SK-N-SH (cell line): ENCODE measurements at regions not wholly inside any gene's neighbourhood (a gene's known extent, or its start where the extent isn't known, plus 50 kb on each side); places are given as distances from the start of the nearest gene placed in this dataset.

Experiments
- CTCF ChIA-PET: fragments of 300-600, 350-600 bp; formaldehyde crosslinking; extraction: SDS; loops from one replicate; lab custom pipeline; 2021; lab: Yijun Ruan, JAX
- POLR2A ChIA-PET: fragments of 350-600 bp; sonication (Branson Sonifier 250); formaldehyde crosslinking; extraction: SDS; loops from one replicate; lab custom pipeline; 2020; ENCODE audit warnings: antibody characterized with exemption, inconsistent platforms; lab: Yijun Ruan, JAX
- DNase-seq: peaks from one replicate; pipeline ENCODE4 v3.0.0; 2012
- H2AFZ ChIP-seq: fragments of 200-600 bp; sonication (generic); 2 replicates; pipeline ENCODE4 v1.8.1; 2016; ENCODE audit warnings: antibody characterized with exemption, mild to moderate bottlenecking, low read depth
- H3F3A ChIP-seq: fragments of 200-600 bp; sonication (generic); replicated peaks from 2 replicates; pipeline ENCODE3; 2016; ENCODE audit warnings: antibody characterized with exemption, mild to moderate bottlenecking; ENCODE audit not compliant: insufficient read depth
- H3K27ac ChIP-seq, 2 experiments: fragments of 200-500 bp in 1 of 2; fragments of 200-600 bp in 1 of 2; sonication (Bioruptor generic) in 1 of 2; sonication (generic), shearing (Covaris generic) in 1 of 2; 2 replicates each; pipeline versions ENCODE4 v1.5.1 to v1.6.1; 2014 to 2016; ENCODE audit warnings: low read depth in 2 of 2, inconsistent platforms in 1 of 2, low read length in 1 of 2, mild to moderate bottlenecking in 1 of 2, mixed read lengths in 1 of 2
- H3K27me3 ChIP-seq: fragments of 200-600 bp; sonication (generic), shearing (Covaris generic); 2 replicates; pipeline ENCODE4 v1.6.1; 2016; ENCODE audit warnings: mixed run types; ENCODE audit not compliant: insufficient read depth
- H3K36me3 ChIP-seq, 2 experiments: fragments of 200-500 bp in 1 of 2; fragments of 200-600 bp in 1 of 2; sonication (Bioruptor generic) in 1 of 2; sonication (generic) in 1 of 2; replicated peaks in 1 of 2; 2 replicates each; pipeline versions ENCODE3 to v1.5.1; 2014 to 2016; ENCODE audit warnings: low read length in 1 of 2, mild to moderate bottlenecking in 1 of 2; ENCODE audit not compliant: insufficient read depth in 2 of 2, control insufficient read depth in 1 of 2
- H3K4me1 ChIP-seq, 2 experiments: fragments of 200-500 bp in 1 of 2; fragments of 200-600 bp in 1 of 2; sonication (Bioruptor generic) in 1 of 2; sonication (generic), shearing (Covaris generic) in 1 of 2; 2 replicates each; pipeline versions ENCODE4 v1.5.1 to v1.6.1; 2014 to 2016; ENCODE audit warnings: low read depth in 1 of 2, low read length in 1 of 2, mixed run types in 1 of 2; ENCODE audit not compliant: insufficient read depth in 2 of 2, control insufficient read depth in 1 of 2
- H3K4me2 ChIP-seq: fragments of 200-600 bp; sonication (generic), shearing (Covaris generic); 2 replicates; pipeline ENCODE4 v1.6.1; 2017; ENCODE audit warnings: mixed run types
- H3K4me3 ChIP-seq, 2 experiments: fragments of 200-500 bp in 1 of 2; fragments of 200-600 bp in 1 of 2; sonication (Bioruptor generic) in 1 of 2; sonication (generic), shearing (Covaris generic) in 1 of 2; 2 replicates each; pipeline versions ENCODE4 v1.5.1 to v1.8.1; 2014 to 2016; ENCODE audit warnings: low read depth in 2 of 2, inconsistent platforms in 1 of 2, low read length in 1 of 2, mild to moderate bottlenecking in 1 of 2, mixed read lengths in 1 of 2, moderate library complexity in 1 of 2
- H3K79me2 ChIP-seq: fragments of 200-600 bp; sonication (generic); 2 replicates; pipeline ENCODE4 v1.8.1; 2017; ENCODE audit warnings: mild to moderate bottlenecking; ENCODE audit not compliant: insufficient read depth
- H3K9ac ChIP-seq: fragments of 200-600 bp; sonication (generic); 2 replicates; pipeline ENCODE4 v1.6.1; 2017; ENCODE audit warnings: mixed run types
- H3K9me2 ChIP-seq: fragments of 200-600 bp; sonication (generic); 2 replicates; pipeline ENCODE4 v1.6.1; 2017; ENCODE audit warnings: mixed run types
- H3K9me3 ChIP-seq: fragments of 200-600 bp; sonication (generic); 2 replicates; pipeline ENCODE4 v1.6.1; 2017; ENCODE audit warnings: mixed run types, mild to moderate bottlenecking, moderate library complexity
- H4K20me1 ChIP-seq: fragments of 200-600 bp; sonication (generic); 2 replicates; pipeline ENCODE4 v1.6.1; 2017; ENCODE audit warnings: mild to moderate bottlenecking, mixed run types; ENCODE audit not compliant: insufficient read depth
- CTCF ChIP-seq: fragments of 200-600 bp; sonication (generic); IDR thresholded peaks from 2 replicates; pipeline ENCODE4 v1.6.1; 2017; ENCODE audit warnings: antibody characterized with exemption, mild to moderate bottlenecking, moderate library complexity
- ELF1 ChIP-seq: IDR thresholded peaks from 2 replicates; pipeline ENCODE4 v1.4.0; 2012
- GABPA ChIP-seq: IDR thresholded peaks from 2 replicates; pipeline ENCODE4 v1.4.0; 2012; ENCODE audit warnings: low read depth, mild to moderate bottlenecking
- RCOR1 ChIP-seq: fragments of 150-350 bp; IDR thresholded peaks from 2 replicates; pipeline ENCODE4 v1.6.1; 2017; ENCODE audit warnings: antibody characterized with exemption, low read length
- REST ChIP-seq: IDR thresholded peaks from 2 replicates; pipeline ENCODE4 v1.6.1; 2012; ENCODE audit warnings: mild to moderate bottlenecking, low read depth, low read length, moderate library complexity
- SIN3A ChIP-seq: IDR thresholded peaks from 2 replicates; pipeline ENCODE4 v1.6.1; 2012; ENCODE audit warnings: low read depth, mild to moderate bottlenecking, low read length, moderate library complexity, borderline replicate concordance
- USF1 ChIP-seq: IDR thresholded peaks from 2 replicates; pipeline ENCODE4 v1.4.0; 2012; ENCODE audit warnings: low read depth, borderline replicate concordance
- YY1 ChIP-seq: IDR thresholded peaks from 2 replicates; pipeline ENCODE4 v1.4.0; 2012; ENCODE audit warnings: low read depth, mild to moderate bottlenecking
- WGBS: methylation state at CpG from one replicate; pipeline ENCODE4 v1.1.6; 2017; ENCODE audit warnings: low lambda C conversion rate; 5-methylcytosine and 5-hydroxymethylcytosine counted together

- TF ChIP-seq SIN3A, result no peak
- TF ChIP-seq USF1, result no peak
- no peak for TF ChIP-seq ELF1
- no peak for TF ChIP-seq REST
These were observed 56.1 kb upstream of the MRTFB start (continued) for GRCh38 chr16:14015033-14015432.

- POLR2A ChIA-PET, result no interaction called here
These were observed 55.7 kb upstream of the MRTFB start for GRCh38 chr16:14015461-14015860.

More at GRCh38 chr16:14015461-14015860, 55.7 kb upstream of the MRTFB start:
- no peaks in the 10 kb centered on the region for H3K9me3 ChIP-seq
- TF ChIP-seq RCOR1, result no peak
- no peak for TF ChIP-seq GABPA
- no peak for TF ChIP-seq YY1
- TF ChIP-seq CTCF, result no peak
- no peaks in the 10 kb centered on the region for H3K27me3 ChIP-seq
- no peaks in the 10 kb centered on the region for H3F3A ChIP-seq
- CTCF ChIA-PET, result no interaction called here
- no peak overlapping the region for H3K9ac ChIP-seq
- WGBS, result 88% methylated on average over 11 of the region's 11 CpGs
- H3K27ac ChIP-seq, result no peak overlapping the region
- DNase-seq, result no peak
- H3K36me3 ChIP-seq, result no peaks in the 10 kb centered on the region
- no peak overlapping the region for H3K4me2 ChIP-seq
- no peaks in the 10 kb centered on the region for H4K20me1 ChIP-seq
- H3K4me3 ChIP-seq, result no peak overlapping the region
- H3K9me2 ChIP-seq, result no peaks in the 10 kb centered on the region
- no peak overlapping the region for H2AFZ ChIP-seq
- no peaks in the 10 kb centered on the region for H3K79me2 ChIP-seq
- H3K4me1 ChIP-seq, result peaks cover 11 to 12% of the 10 kb centered on the region in 2 experiments; a peak in 2 of 4 replicates
